GM18909 (cell line): ENCODE measurements at regions not wholly inside any gene's neighbourhood (a gene's known extent, or its start where the extent isn't known, plus 50 kb on each side); places are given as distances from the start of the nearest gene placed in this dataset.
A peak's percentile ranks its signal among the peaks of the same experiment; 100 is the strongest.

Source experiments
- ATAC-seq: cut with Tn5 transposase; IDR thresholded peaks from one replicate; pipeline ENCODE4 v1.9.1; 2021; ENCODE audit warnings: mild to moderate bottlenecking; ENCODE audit not compliant: unreplicated experiment, poor library complexity

DNA sequence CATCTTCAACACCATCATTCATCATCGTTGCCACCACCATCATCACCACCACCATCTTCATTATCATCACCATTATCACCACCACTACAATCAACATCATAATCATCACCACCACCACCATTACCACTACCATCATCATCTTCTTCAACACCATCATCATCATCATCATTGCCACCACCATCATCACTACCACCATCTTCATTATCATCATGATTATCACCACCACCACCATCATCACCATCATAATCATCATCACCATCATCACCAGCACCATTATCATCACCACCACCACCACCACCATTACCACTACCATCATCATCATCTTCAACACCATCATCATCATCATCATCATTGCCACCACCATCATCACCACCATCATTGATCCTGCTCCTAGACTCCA, 112.7 kb downstream of the OAT start:
- no peak for ATAC-seq

DNA sequence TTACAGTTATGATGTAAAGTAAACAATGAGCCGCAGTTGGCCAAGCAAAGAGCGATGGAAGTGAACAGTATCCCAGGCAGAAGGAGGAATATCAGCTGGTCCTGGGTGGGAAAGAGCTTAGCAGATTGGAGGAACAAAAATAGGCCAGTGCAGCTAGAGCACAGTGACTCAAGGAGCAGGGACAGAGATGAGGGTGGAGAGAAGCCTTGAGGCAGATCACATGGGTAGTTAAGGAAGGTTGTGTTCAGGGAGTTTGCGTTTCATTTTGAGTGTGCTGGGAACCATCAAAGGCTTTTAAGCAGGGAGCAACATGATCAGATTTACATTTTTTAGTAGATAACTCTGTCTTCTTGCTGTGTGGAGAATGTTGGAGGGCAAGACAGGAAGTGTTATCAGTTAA, 113.6 kb downstream of the OAT start:
- ATAC-seq = no peak

DNA sequence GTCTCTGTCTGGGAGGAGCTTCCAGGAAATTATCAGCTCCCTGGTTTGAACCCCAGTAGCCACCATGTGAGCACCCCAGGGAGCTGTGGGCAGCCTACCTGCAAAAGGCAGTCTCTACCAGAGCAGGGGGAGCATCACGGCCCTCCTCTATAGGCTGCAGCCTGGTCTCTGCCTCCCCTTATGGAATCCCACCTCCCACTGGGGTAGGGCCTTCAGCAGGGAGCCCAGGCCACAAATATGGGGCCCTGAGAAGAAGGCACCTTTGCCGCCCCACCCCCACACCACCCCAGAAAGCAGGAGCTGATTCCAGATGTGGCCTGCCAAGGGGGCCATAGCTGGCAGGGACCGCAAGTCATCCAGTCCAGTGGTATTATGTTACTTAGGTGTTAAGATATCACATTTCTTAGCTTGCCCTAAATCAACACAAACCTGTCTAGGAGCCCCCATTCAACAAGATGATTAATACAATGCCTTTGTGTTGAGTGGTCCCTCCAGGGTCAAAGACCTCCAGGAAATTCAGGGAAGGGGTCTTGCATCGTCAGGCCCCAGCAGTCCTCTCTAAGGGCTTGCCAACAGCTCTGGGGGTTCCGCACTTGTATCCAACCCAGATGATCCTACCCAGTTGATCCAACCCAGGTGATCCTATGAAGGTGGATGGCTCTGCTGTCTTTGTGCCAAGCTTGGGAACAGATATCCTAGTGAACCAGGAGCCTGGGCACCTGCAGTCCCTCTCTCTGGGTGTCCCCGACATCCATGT, 114.9 kb downstream of the OAT start:
- ATAC-seq = no peak

DNA sequence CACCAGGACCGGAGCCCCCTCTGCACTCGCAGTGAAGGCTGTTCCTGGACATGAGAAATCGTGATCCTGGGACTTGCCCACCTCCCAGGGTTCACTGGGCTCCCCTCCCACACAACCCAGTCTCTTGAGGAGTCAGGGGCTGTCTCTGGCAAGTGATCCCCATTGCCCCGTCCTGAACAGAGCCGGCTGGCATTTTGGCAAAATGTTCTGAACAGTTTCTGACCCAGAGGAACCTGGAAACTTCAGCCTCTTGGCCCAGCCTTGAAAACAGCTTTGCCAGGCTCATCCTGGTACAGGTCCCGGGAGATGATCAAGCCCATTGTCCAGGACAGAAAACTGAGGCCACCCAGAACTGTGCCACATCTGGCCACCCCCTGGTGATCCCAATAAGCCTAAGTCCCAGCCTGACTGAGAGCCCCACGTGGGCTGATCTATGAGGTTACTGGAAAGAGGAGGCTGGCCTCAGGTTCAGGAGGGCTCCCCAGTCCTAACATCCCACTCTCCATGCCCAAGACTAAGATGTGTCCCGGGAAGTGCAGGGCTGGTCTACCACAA, 115.7 kb downstream of the OAT start:
- ATAC-seq = no peak

DNA sequence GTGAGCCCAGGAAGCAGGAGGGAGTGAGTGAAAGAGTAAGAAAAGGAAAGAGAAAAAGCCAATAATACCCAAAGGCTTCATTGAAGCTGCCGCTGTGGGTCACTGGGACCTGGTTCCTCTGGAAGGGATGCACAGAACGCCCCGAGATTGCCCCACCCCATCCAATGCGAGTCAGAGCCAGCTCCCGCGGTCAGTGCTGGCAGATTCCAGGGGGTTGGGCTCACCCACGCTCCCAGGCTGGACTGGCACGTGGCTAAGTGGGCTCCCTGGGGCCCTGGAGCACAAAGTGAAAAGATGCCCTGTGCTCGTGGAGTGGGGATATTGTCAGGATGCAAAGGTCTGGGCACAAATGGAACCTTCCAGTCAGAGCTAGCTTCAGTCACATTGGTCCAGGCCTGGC, 117.0 kb downstream of the OAT start:
- no peak for ATAC-seq

DNA sequence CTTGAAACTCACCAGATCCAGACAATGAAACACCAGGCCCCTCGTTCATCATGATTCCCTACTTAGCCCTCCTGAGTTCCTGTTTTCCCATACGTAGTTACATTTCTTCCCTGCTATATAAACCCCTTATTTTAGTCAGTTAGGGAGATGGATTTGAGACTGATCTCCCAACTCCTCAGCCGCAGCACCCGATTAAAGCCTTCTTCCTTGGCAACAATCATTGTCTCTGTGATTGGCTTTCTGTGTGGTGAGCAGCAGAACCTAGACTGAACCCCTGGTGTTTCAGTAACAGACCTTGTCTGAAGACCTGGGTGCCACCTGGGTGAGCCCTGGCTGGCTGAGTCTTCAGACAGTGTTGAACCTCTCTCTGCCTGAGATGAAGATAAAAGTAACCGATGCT, 118.0 kb downstream of the OAT start:
- ATAC-seq = no peak

DNA sequence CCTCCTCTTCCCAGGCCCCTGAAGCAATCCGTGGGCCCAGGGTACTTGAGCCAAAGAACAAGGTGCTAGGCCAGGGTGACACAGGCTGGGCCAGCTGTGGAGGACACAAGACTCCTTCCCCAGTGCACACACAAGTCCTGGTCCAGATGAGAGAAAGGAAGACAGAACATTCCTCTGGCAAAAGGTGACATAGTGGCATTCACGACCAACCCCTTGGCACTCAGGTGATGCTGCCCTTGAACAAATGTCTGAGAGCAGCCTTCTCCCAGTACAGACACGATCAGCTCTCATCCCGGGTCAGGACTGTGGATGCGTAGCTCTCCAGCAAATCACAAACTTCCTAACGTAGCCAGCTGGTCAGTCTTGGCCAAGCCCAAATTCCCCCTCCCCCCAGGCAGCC, 118.5 kb downstream of the OAT start:
- no peak for ATAC-seq

DNA sequence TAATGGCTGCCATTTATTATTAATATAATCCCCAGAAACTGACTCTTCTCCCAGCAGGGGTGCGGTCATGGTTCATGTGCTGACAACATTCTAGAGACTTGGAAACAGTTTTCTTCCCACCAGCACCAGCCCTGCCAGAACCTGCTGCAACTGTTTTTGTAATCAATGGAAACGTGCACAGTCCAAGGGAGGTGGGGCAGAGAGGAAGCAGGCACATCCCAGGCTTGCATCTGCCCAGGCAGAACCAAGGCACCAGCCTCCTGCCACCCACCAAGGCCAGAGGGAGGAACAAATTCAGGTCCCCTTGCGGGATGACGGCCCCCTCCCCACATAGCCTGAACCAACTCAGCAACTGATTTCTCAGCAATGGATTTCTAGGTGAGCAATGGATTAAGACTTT, 119.0 kb downstream of the OAT start:
- ATAC-seq = no peak

DNA sequence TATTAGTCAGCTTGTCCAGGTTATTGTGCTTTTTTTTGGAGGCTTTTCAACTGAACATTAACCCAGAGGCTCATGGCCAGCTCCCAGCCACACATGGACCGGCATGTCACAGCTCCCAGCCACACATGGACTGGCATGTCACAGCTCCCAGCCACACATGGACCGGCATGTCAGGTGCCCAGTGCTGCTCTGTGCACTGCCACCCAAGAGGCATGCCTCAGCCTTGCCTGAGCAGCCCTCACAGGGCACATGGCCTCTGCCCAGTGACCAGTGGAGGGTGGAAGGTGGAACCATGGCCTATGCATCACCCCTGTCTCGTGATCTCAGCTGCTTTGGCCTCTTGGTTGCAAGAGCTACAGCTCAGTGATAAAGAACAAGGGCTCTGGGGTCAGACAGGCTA, 119.8 kb downstream of the OAT start:
- ATAC-seq = no peak

DNA sequence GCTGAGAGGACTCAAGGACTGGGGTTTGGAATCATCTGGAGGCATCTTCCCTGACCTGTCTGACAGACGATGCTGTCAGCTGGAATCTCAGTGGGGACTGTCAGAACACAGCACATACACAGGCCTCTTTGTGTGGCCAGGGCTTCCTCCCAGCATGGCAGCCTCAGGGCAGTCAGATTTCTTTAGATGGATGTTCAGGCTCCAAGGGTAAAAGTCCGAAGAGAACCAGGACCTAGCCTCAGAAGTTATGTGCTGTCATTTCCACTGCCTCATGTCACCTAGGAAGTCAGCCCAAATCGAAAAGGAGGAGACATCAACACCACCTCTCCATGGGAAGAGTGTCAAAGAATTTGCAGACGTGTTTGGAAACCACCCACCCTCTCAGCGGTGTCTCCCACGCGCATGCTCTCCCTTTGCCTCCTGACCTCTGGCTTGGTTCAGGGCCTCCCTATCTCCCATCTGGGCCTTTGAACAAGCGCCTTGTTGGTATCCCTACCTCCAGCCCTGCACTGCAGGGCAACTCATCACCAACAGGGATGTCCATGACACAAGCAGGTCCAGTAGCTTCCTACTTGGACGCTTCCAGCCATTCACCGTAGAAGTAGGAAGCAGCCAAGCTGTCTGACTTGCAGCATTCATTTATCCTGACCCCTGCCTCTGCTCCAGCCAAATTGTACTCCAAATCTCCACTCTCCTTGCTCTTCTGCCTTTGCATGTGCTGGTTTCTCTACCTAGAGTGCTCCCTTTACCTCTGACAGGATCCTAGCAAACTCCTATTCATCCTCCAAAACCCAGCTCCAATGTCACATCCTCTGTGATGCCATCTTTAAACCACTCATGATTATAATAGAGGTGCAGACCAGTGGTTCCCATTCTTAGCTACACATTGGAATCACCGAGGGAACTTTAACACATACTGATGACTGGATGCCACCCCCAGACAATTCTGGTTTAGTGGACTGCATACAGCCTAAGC, 121.6 kb downstream of the OAT start:
- ATAC-seq = no peak

DNA sequence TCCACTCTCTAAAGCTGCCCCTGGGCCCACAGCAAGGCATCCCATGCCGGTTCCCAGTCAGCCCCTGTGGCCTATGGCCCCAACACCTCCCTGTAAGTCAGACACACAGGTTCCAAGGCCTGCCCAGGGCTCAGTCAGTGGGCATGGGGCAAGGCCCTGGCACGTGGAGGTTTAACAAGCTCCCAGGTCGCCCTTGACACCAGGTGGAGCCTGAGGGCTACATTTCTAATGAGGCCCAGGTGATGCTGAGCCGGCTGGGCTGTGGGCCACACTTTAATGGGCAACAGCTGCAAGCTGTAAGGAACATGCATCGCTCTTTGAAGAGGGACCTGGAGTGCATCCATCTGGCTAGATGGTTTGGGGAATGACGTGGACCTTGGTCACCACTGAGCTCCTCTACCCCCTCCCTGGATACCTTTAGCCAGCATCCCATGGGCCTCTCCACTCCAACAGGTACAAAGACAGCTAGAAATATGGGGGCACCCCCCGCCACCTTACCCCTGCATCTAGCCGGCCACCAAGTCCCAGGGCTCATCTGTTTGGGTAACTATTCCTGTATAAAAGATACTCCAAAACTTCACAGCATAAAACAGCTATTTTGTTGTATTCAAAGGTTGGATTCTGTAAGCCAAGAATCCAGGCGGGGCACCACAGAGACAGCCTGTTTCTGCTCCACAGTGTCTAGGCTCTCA, 122.5 kb downstream of the OAT start:
- no peak for ATAC-seq

DNA sequence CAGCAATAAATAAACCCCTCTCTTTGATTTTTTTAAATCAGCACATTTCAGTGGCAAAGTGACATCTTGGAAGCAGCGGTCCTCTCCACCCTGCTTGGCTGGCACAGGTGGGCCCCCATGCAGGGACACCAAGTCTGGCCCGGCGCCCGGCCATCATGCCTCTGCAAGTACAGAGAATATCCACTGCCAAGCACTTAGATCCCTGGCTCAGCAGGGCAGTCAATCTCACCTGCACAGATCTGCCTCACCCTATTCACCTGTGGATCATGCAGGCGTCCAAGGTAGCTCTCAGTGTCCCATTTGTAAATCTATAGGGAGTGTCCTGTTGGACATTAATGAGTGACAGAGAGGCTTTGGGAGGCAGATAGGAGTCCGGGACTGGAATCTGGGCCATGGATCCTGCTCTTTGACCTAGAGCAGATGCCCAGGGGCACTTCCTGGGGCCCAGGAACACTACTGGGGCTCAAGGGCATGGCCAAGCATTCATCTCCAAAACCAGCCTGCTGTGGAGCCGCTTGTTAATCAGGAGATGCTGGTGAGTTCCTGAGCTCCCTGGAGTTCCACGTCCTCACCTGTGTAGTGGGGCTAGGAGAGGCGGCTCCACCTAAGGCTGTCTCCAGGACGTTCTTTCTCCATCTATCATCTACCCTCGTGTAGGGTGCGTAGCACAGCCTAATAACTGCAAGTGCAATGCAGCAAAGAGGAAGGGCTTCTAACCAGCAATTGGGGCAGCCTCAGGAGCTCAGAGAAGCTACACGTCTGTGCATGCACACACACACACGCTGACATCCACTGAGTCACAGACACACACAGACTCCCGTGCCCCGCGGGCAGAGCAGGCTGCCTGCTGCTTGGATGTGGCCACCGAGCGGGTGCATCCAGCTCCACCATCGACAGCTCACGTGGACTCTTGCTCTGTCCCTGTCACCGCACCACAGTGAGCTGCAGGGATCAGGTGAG, 123.6 kb downstream of the OAT start:
- no peak for ATAC-seq

DNA sequence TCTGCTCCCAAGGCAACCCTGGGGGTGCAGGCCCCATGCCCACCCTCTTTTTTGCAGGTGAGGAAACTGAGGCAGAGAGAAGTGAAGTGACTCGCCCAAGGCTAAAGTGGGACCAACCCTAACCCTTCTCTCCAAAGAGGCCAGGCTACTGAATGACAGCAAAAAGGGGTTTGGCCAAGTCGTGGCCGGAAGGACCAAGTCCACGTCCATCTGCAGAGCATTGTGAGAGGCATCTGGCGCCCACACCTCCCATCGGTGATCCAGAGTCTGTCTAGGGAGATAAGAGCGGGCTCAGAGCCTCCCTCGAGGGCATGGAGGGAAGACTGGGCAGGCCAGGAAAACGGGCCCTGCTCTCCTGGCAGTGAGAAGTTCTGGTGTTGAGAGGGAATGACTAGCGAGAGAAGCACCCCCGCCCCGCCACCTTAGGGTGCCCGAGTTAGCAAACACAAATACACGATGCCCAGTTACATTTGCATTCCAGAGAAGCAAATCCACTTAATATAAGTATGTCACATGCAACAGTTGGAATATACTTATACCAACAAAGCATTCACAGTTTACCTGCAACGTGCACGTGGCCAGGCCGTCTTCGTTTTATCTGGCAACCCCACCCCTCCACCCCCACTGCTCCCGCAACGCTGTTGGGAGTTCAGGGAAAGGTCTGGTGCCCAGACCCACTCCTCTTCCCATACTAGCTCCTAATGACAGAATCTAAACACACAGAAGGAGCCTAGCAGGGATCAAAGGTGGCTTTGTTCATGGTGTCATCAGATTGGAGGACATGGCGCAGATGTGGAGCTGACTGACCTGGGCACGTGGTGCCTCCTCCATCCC, 124.9 kb downstream of the OAT start:
- ATAC-seq = no peak

DNA sequence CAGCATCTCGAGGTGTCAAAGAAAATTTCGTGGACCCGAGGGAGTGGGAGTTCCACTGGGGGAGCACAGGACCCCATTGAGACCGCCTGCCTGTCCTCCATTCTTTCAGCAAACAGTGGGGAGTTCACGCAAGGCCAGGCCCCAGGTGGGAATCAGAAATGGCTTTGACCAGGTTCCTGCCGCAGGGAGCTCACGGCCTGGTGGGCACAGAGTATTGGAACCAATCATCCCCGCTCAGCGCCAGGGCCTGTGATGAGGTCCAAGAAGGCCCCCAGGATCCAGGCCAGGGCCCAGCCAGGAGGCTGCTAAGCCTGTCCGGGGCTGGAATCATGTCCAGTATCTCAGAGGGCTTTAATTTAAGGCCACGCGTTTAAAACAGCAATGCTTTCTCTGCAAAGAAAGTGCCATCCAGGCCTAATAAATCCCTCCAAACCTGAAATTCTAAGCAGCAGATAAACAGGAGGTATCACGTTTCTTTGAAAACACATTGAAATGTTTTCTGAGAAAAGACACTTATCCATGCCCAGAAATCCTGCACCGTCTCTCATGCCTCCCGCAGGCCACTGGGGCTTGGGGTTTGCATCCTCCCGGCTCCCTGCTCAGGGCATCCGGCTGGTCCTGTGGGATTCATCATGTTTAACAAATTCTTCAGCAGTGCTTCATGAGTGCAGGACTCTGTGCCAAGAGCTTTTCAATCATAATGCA, 125.7 kb downstream of the OAT start:
- ATAC-seq = no peak

DNA sequence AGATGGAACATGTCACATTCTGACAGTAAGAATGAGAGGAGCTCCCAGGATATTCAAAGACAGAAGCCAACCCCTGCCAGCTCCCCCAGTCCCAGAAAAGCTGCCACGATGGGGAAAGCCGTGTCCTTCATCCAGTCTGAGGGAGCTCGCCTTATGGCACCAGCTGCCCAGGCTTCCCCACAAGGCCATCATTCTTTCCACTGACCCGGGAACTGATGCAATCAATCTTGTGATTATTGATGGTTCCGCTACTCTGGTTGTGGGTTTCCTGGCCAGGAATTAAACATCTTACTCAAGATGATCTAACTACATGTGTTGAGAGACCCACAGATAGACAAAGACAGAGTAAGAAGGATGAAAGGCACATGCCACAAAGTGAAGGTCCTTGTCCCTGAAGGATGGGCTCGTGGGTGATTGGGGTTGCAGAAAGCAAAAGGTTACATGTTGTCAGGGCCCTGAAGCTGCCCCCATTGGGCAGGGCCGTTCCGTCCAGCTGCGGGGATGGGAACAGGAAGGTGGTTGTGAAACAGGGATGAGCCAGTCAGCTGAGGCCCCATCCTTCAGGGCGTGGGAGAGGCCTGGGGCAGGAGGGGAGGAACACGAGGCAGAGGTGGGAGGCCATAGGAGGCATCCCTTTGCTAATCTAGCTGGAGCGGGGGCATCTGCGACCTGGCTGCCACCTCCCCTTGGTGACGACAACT, 127.6 kb downstream of the OAT start:
- no peak for ATAC-seq

DNA sequence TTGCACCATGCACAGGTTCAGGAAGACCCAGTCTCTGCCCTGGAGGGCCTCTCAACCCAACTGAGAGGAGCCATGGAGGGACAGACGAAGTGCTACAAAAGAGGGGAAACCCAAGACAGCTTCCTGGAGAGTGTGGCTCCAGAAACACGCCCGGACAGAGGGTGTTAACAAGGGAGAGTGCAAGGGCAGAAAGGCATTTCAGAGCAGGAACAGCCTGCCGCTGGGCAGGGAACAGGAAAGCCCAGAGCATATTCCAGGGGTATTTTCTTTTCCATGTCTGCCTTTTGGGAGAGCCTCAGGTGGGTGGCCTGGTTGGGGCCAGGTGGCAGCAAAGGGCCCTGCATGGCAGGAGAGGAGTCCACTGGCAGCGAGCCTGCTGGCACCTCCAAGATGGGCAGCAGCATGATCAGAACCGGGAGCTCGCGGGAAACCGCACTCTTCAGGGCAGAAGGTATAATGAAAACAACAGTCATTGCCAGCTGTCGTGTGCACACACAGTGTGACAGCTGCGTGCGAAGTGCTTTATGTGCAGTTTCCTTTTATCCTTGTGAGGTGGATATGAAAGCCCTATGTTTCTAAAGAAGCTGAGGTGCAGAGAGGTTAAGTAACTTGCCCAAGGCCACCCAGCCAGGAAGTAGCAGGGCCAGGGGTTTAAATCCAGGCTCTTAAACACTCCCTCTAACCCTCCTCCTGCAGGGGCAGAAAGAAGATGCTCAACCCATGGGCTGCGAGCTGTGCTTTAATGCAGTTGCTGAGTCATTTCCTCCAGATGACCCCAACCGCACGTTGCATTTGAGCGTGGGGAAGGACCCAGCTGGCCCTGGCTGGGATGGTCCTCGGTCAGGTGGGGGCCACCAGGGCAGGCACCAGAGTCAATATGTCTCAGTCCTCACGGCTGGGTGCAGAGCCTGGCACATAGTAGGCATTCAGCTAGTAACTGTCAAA, 128.6 kb downstream of the OAT start:
- peak; percentile 42 for ATAC-seq
